Cerebellar nuclear complex (tissue), 1 donor: ENCODE measurements at regions not wholly inside any gene's neighbourhood (a gene's known extent, or its start where the extent isn't known, plus 50 kb on each side); places are given as distances from the start of the nearest gene placed in this dataset.
"Not testable (repeated sequence)": the region's sequence is repeated elsewhere in the genome, so short reads cannot be mapped to it uniquely, and the experiment has no call there.

Source experiments
- DNase-seq, 2 experiments: peaks; one replicate each; lab custom pipeline; 2025; lab: John Stamatoyannopoulos, UW

DNA sequence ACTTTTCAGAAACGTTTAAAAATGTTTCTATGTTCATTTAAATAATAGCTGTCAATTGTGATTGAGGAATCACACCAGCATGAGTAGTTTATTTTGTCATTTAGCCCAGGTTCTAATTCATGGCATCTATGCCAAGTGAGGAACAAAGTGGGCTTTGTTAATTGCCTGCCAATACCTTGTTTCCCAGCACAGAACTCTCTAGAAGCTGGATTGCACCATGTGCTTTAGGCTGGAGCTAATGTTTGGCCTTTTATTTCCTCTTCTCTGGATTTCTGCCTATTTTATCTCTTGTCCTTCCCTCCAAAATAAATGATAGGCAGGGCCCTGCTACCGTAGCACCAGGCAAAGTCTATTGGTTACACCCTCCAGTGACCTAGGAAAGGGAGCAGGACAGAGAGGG lies 109.9 kb upstream of the ITGB1 start:
- DNase-seq = no peak

DNA sequence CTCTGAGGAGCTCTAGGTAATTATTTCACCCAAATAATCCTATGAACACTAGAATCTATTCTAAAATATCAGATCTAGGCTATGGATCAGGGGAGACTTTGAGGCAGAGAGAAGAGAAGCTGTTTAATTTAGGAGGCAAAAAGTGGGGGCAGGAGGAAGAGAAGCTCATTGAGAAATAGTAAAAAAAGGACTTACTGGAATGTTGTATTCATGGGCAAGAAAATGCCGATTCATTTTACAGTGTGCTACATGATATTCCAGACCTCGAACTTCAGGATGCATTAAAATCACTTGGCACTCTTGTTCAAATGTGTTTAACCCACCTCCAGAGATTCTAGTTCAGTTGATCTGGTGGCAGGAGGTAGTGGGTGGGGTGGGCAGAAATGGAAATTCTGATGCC lies 109.5 kb upstream of the ITGB1 start:
- DNase-seq = no peak

DNA sequence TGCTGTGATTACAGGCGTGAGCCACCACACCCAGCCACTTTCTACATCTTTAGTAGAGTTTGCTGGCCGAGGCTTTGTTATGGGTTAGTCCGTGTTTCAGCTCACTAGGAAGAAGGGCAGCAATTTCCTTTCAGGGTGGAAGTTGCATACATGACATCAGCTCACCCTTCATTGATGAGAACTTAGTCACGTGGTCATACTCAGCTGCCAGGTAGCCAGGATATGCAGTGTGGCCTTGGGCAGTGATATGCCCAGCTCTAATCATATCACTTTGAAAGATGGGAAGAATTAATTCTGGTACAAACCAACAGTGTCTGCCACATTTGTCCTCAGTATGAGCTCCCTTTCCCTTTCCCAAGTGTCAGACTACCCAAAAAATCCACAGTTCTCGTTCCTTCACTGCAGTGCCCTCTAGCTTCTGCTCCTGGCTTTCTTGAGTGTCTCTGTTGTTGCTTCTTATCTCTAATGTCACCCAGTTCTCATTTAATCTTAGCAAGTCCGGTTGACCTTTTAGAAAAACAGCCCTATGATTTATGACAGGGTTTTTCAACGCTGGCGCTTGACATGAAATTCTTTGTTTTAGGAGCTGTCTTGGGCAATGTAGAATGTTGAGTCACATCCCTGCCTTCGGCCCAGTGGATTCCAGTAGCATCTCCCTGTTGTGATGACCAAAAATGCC lies 108.7 kb upstream of the ITGB1 start:
- DNase-seq = no peak

DNA sequence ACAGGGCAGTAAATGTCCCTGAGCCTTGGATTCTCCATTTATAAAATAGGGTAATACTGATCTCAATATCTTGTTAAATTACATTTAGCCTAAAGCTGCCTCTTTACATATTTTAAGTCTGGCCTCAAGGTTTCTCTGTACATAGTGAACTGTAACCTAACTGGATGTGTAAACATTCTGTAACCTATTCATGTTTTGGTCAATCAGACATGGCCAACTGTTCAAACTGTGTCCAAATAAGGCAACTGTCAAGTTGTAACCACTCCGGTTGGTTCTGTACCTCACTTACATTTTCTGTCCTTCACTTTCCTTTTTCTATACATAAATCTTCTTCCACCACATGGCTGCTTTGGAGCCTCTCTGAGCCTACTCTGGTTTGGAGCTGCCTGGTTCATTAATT lies 107.1 kb upstream of the ITGB1 start:
- DNase-seq = no peak

DNA sequence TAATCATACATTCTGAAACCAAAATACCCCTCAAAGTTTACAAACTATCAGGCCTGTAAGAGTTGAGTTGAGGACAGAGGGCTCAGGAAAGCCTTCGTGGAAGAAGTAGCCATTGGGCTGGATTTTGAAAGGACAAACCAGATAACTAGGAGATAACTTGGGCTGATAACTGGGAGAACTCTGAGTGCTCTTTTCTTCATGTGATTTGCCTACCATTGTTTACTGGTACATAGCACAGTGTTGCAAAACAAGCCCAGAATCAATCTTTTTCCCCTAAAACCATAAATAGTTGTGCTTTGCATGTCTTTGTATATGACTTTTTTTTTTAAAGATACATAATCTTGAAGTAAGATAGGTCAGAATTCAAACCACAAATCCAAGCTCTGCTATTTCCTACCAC lies 106.7 kb upstream of the ITGB1 start:
- no peak for DNase-seq

DNA sequence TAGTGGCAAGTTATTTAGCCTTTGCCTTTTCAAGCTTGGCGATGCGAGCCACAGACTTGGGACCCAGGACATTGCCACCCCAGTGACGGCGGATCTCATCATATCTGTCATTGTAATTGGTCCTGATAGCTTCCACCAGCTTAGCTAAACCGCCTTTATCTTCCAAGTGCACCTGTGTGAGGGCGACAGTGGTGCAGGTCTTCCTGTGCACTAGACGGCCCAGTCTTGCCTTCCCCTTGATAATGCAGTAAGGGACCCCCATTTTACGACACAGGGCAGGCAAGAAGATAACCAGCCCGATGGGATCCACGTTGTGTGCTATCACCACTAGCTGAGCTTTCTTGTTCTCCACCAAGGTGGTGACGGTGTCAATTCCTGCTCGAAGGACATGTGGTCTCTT lies 99.6 kb upstream of the ITGB1 start:
- DNase-seq = no peak

DNA sequence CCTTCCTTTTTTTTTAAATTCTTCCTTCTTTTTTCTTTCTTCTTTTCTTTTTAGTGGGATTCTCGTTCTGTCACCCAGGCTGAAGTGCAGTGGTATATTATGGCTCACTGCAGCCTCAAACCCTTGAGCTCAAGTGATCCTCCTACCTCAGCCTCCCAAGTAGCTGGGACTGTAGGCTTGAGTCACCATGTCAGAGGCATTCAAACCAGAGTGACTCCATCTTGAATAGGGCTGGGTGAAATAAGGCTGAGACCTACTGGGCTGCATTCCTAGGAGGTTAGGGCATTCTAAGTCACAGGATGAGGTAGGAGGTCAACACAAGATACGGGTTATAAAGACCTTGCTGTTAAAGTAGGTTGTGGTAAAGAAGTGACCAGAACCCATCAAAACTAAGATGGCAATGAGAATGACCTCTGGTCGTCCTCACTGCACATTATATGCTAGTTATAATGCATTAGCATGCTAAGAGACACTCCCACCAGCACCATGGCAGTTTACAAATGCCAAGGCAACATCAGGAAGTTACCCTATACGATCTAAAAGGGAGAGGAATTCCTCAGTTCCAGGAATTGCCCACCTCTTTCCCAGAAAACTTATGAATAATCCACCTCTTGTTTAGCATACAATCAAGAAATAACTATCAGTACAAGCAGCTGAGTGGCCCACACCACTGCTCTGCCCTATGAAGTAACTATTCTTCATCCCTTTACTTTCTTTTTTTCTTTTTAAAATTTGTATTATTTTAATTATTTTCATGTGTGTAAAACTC lies 99.0 kb upstream of the ITGB1 start:
- DNase-seq = no peak

DNA sequence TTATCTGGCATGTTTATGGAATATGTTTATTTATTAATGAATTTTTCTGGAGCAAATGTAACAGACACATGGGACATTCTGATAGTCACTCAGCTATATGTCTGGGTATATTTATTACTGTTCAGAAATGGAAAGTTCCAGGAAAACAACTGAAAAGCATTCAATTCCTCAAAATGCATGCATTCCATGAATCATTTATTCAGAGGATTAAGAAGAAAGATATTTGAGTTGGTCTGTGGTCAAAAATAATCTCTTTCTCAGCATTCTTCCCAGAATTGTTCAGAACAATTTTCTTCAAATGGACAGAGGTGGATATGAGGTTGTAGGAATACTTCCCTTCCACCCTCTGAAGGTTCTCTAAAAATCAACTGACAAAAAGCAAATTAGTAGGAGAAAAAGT lies 97.6 kb upstream of the ITGB1 start:
- DNase-seq = no peak

DNA sequence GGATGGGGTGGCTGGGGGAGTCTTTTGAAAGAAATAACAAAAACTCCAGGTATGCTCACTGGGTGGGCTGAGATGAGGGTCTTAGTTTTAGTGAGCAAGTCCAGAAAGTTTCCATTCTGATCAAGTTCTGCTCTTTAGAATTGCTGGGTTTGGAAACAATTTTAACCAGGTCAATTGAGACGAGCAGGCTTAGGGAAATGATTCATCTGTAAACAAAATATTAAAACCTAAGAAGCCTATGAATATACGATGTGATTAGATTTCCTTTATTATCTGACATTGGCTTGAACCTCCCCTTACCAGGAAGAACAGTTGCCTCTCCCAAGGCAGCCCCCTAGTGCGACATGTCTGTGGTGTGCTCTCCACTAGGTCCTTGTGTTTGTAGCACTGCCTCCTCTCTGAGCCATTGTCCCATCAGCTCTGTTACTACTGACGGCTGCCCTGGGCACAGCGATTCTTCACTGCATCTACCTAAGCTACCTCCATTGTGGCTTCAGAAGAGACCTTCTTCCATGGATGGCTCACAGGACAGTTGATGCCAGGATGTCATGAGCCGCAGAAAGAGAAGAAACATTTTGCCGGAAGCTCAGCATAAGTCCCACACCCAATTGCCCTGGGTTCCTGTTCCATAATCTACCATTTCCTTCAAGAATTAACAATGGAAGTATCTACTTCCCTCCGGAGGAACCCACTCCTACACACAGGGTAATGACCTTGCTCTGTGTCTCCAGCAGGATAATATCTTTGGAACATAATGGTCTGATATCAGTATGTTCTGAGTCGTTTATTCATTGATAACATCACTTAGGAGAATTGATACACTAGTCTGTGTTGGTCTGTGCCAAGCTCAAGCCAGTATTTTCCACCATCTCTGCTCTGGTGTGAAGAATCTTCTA lies 95.1 kb upstream of the ITGB1 start:
- DNase-seq = no peak

DNA sequence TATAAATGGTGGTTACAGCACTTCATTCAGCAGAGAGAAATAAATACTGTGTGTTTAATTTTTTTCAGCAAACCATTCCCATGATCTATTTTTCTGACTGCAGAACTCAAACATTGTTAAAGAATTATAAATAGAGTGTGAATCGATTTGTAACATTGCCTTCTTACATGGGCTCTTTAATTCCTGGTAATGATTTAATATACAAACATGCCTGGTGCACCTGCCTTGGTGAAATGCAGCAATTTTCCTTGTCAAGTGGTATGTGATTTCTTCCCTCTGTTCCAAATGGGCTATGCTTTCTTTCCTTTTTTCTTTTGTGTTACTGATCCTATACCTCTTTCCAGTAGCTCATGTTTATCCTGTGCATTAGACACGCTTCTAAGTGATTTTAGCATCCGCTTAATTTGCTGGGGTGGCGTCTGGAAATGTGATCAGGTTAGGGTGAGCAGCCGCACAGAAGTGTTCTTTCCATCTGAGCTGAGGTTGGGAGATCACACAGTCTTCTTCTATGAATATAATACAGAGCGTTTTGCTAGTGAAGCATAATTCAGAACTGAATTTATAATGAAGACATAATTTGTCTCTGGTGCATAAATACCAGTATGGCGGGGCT lies 94.3 kb upstream of the ITGB1 start:
- DNase-seq = no peak

DNA sequence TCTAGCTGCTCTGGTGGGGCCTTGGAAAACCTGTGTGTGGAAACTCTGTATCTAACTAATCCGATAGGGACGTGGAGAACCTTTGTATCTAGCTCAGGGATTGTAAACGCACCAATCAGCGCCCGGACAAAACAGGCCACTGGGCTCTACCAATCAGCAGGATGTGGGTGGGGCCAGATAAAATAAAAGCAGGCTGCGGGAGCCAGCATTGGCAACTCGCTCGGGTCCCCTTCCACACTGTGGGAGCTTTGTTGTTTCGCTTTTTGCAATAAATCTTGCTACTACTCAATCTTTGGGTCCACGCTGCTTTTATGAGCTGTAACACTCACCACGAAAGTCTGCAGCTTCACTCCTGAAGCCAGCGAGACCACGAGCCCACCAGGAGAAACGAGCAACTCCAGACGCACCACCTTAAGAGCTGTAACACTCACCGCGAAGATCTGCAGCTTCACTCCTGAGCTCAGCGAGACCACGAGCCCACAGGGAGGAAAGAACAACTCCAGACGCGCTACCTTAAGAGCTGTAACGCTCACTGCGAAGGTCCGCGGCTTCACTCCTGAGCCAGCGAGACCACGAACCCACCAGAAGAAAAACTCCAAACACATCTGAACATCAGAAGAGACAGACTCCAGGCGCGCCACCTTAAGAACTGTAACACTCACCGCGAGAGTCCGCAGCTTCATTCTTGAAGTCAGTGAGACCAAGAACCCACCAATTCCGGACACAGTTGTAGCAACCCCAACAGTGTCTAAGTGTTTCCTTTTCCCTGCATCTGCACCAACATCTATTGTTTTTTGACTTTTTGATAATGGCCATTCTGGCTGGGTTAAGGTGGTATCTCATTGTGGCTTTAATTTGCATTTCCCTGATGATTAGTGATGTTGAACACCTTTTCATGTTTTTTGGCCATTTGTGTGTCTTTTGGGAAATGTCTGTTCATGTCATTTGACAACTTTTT lies 92.2 kb upstream of the ITGB1 start:
- DNase-seq = not testable (repeated sequence)

DNA sequence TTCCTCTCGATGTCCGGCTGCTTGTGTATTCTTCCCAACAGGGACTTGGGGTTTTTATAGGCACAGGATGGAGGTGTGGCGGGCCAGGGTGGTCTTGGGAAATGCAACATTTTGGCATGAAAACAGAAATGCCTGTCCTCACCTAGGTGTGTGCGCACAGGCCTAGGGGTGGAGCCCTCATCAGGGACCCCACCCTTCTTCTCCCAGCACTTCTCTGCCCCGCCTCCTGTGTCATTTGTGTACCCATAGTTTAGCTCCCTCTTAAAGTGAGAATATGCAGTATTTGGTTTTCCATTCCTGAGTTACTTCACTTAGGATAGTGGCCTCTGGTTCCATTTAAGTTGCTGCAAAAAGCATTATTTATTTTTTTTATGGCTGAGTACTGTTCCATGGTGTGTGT lies 90.2 kb upstream of the ITGB1 start:
- DNase-seq = no peak

DNA sequence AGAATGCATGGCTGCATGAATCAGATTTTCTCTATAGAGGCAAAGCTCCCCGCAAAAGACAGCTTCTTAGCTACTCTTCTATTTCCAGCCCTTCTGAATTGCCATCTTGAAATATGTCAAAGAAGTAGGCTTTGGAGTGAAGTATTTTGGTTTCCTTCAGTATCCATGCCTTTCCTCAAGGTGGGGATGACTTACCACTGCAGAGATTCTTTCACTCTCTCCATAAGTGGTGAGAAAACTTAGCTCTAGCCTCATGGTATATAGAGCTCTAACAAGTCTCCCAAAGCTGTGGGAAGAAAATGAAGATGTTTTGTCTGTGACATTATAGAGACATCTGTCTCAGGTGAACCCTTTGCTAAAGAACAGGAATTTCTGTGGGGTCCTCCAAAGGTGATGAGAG lies 89.6 kb upstream of the ITGB1 start:
- DNase-seq = no peak

DNA sequence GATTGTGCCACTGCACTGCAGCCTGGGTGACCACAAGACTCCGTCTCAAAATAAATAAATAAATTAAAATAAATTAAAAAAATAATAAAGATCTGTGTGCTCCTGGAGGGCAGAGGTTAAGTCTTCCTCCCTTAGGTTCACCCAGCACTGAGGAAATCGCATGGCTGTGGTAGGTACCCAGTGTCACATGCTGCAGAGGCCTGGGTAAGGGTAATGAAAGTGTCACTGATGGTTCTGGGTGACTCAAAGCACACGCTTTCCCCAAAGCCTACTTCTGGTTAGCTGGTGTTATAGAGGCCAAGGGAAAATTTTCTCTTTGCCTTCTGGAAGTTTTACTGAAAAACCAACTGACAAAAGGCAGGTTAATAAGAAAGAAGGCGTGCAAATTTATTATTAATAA lies 88.8 kb upstream of the ITGB1 start:
- no peak for DNase-seq

DNA sequence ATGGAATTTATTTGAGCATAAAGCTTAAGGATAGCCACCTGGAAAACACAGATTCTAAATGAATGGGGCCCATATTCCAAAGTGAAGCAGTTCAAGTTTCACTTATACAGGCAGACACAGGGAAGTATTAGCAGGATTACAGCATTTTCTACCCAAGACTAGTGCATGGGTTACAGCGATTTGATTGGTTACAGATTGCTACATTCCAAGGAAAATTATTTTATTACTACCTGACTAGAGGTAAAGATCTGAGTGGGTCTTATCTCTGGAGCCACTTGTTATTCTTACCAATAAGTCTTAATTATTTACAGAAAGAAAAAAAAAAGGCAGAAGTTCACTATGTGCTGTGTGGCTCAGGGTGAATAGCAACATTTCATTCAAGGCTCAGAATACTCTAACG lies 87.4 kb upstream of the ITGB1 start:
- DNase-seq = no peak

DNA sequence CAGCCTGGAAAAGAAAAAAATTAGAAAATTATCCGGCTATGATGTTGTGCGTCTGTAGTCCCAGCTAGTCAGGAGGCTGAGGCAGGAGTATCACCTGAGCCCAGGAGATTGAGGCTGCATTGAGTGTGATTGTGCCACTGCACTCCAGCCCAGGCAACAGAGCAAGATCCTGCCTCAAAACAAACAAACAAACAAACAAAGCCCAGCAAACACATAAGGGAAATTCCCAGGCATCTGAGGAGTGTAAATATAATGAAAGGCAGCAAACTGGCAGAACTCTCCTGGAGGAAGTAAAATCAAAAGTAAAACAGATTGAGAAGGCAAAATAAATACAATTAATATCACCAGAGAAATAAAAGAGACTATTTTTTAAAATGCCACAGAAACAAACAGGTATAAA lies 84.5 kb upstream of the ITGB1 start:
- DNase-seq = no peak

DNA sequence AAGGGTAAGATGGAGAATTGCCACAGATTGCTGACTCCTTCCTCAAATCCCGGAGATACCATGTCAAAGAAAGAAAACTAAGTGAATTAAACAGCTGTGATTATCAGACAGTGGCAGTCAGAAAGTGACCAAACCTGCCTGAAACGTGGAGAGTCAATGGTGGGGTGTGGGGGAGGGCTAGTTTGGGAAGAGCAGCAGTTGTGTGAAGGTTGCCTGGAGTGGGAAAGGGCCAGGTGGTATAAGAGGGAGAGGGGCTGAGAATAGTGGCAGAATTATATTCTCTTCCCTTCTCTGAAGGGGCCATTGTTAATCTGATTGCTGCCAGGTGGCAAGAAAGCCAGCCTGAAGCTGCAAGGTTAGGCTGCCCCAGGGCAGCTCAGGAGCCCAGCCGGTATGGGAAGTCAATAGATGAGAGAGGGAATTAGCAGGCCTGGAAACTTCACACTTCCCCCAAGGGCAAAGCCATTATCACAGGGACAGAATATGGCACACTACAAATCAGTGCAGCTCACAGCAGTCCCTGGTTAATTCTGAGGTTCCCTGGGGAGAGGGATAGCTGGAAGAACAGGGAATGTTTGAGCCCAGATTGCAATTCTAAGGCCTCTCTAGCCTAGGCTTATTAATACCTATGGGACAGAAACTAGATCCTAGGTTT lies 83.9 kb upstream of the ITGB1 start:
- no peak for DNase-seq

DNA sequence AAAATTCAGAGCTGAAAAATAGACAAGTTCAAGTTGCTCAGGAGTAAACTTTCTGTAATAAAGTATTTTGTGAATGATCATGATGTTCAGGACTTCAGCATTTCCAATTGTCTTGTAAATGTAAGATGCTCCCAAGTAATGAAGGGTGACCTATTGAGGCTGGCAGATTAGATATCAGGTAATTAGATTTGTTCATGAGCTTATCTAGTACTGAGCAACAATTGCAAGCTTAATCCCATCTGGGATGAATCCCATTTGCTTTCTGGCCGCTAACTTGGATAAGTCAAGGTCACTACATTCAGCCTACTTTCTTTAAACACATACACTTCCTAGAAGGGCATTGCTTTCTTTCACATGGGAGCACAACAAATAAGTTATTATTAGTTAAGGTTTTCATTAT lies 82.4 kb upstream of the ITGB1 start:
- no peak for DNase-seq

DNA sequence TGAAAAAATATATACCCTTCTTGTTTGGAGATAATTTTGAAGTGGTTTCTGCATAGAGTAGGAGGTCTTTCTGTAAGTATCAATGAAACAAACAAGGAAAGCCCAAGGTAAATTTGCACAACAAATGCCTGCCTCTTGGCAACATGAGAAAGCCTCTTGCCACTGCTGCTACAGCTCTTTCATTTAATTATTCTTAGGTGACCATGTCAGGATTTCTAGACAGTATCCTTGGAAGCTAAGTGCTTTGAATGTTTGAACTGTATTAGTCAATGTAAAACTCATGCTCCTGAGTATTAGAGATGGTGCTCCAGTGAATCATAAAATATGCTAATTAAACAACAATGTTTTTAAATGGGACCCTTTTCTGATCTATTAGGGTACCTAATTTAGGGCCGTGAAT lies 81.2 kb upstream of the ITGB1 start:
- DNase-seq = no peak

DNA sequence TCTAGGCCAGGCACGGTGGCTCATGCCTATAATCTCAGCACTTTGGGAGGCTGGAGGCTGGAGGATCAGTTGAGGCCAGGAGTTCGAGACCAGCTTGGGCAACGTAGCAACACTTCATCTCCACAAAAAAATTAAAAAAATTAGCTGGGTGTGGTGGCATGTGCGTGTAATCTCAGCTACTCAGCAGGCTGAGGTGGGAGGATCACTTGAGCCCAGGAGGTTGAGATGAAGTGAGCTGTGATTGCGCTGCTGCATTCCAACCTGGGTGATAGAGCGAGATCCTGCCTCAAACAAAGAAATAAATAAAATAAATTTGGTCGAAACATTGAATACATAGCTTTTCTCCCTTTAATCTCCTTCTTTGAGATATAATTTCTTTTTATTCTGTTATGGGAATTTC lies 80.6 kb upstream of the ITGB1 start:
- DNase-seq = no peak

DNA sequence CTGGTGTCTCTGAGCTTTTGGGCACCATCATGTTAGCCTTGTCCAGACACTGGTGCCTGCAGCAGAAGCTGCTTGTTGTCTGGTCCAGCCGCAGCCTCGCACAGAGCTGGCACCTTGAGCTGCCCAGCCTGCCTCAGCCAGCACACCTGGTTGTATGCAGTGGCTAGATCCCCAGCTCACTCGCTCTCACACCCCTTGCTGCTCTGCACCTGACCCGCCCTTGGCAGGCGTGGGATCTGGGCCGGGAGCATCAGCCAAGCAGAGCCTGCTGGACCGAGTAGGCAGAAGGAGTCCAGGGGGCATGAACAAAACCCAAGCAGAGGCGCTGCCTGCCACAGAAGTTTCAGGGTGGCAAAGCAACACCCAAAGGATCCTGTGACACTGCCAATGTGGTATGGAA lies 79.7 kb upstream of the ITGB1 start:
- DNase-seq = no peak
